K562 (cell line): ENCODE measurements at regions not wholly inside any gene's neighbourhood (a gene's known extent, or its start where the extent isn't known, plus 50 kb on each side); places are given as distances from the start of the nearest gene placed in this dataset.

Source experiments
- FOXJ3 ChIP-seq: sonication (generic); formaldehyde crosslinking; IDR thresholded peaks from 2 replicates; pipeline ENCODE4 v1.4.0; 2020; ENCODE audit warnings: mild to moderate bottlenecking, missing genetic modification reagents
- RFX1 ChIP-seq: fragments of 450-650 bp; IDR thresholded peaks from 2 replicates; pipeline ENCODE4 v1.6.1; 2016; ENCODE audit warnings: mild to moderate bottlenecking, moderate library complexity
- ZNF609 ChIP-seq: sonication (generic); formaldehyde crosslinking; IDR thresholded peaks from 2 replicates; pipeline ENCODE4 v1.8.1; 2023; ENCODE audit warnings: missing genetic modification reagents, mild to moderate bottlenecking, borderline replicate concordance

GRCh38 chr14:22333422-22334274 lies 255.4 kb downstream of the DAD1 start (continued):
- TF ChIP-seq ZNF609 (CRISPR knock-in tag) (no peak), FOXJ3 (CRISPR knock-in tag) (no peak), RFX1 (no peak)
